ENCODE measurements at regions not wholly inside any gene's neighbourhood (a gene's known extent, or its start where the extent isn't known, plus 50 kb on each side); places are given as distances from the start of the nearest gene placed in this dataset.

GRCh38 chr1:238658763-238659162, 727.6 kb upstream of the CHRM3 start:
- Histone ChIP-seq H3K4me2 (ENCODE audit: low read length) (no peak overlapping the region), H3F3A (ENCODE audit: insufficient read depth, low read length, poor library complexity, severe bottlenecking) (no peaks in the 10 kb centered on the region), H3K27me3 (ENCODE audit: insufficient read depth, low read depth, low read length) (no peaks in the 10 kb centered on the region), H3K4me3 (ENCODE audit: low read length) (no peak overlapping the region), H3K9me2 (ENCODE audit: insufficient read depth, low read length) (no peaks in the 10 kb centered on the region), H2AFZ (ENCODE audit: low read depth, low read length) (no peak overlapping the region), H3K79me2 (replicated peaks; ENCODE audit: insufficient read depth, low read length) (no peaks in the 10 kb centered on the region), H4K20me1 (ENCODE audit: insufficient read depth) (no peaks in the 10 kb centered on the region), H3K9me3 (ENCODE audit: low read length) (no peaks in the 10 kb centered on the region), H3K27ac (ENCODE audit: low read length) (no peak overlapping the region), H3K9ac (ENCODE audit: low read length) (no peak overlapping the region), H3K36me3 (ENCODE audit: insufficient read depth, low read length) (no peaks in the 10 kb centered on the region)
- no peak for TF ChIP-seq RAD21 (conservative IDR thresholded peaks at IDR 0.05)
- TF ChIP-seq TAF1 (IDR thresholded peaks at IDR 0.05; ENCODE audit: low read depth): no peak
- no peak for TF ChIP-seq SMC3 (conservative IDR thresholded peaks at IDR 0.05; ENCODE audit: poor library complexity)
- TF ChIP-seq MXI1 (conservative IDR thresholded peaks at IDR 0.05; ENCODE audit: poor library complexity, severe bottlenecking): no peak
- TF ChIP-seq REST (IDR thresholded peaks at IDR 0.05; ENCODE audit: borderline replicate concordance): no peak
- no peak for TF ChIP-seq CTCF (IDR thresholded peaks at IDR 0.05; ENCODE audit: poor library complexity, severe bottlenecking)
- no peak for TF ChIP-seq EZH2 (IDR thresholded peaks at IDR 0.05; ENCODE audit: borderline replicate concordance, insufficient read depth, low read length, poor library complexity, severe bottlenecking)
- no peak for TF ChIP-seq POLR2AphosphoS5 (IDR thresholded peaks at IDR 0.05)
- TF ChIP-seq EP300 (conservative IDR thresholded peaks at IDR 0.05; ENCODE audit: poor library complexity, severe bottlenecking): no peak

DNA sequence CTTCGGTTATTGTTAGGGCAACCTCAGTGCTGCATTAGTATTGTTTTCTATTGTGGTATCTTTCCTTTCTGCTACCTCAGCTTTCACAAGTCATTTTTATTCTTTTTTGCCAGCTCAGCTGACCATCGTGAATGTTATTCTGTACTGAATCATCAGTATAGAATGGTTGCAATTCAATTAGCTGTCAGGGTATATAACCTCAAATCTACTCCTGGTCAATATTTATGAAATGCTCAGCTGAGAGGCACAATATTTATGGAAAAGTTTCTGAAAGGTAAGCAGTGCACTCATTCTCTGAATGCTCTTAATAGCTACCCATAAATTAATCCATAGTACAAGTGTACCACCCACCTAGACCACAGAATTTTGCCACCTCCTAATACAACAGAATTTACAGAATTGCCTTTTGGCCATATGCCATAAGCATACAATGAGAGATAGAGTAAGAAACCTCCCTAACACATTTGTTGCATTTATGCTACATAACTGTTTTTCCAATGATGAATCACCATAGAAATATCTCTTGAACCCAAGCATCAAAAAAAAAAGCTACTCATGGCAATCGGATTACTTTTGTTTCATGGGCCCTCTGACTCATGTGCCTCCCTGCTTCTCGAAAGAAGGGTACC, 732.6 kb upstream of the CHRM3 start:
- Histone ChIP-seq H4K20me1 (ENCODE audit: insufficient read depth) (no peaks in the 10 kb centered on the region), H3K9me2 (ENCODE audit: insufficient read depth, low read length) (no peaks in the 10 kb centered on the region), H3K27me3 (ENCODE audit: insufficient read depth, low read depth, low read length) (no peaks in the 10 kb centered on the region), H3K79me2 (replicated peaks; ENCODE audit: insufficient read depth, low read length) (no peaks in the 10 kb centered on the region), H3K4me3 (ENCODE audit: low read length) (no peak overlapping the region), H3F3A (ENCODE audit: insufficient read depth, low read length, poor library complexity, severe bottlenecking) (no peaks in the 10 kb centered on the region), H2AFZ (ENCODE audit: low read depth, low read length) (no peak overlapping the region), H3K9ac (ENCODE audit: low read length) (no peak overlapping the region), H3K9me3 (ENCODE audit: low read length) (no peaks in the 10 kb centered on the region), H3K4me2 (ENCODE audit: low read length) (no peak overlapping the region), H3K36me3 (ENCODE audit: insufficient read depth, low read length) (no peaks in the 10 kb centered on the region), H3K27ac (ENCODE audit: low read length) (no peak overlapping the region)
- no peak for TF ChIP-seq POLR2AphosphoS5 (IDR thresholded peaks at IDR 0.05)
- no peak for TF ChIP-seq EP300 (conservative IDR thresholded peaks at IDR 0.05; ENCODE audit: poor library complexity, severe bottlenecking)
- TF ChIP-seq EZH2 (IDR thresholded peaks at IDR 0.05; ENCODE audit: borderline replicate concordance, insufficient read depth, low read length, poor library complexity, severe bottlenecking): no peak
- no peak for TF ChIP-seq CTCF (IDR thresholded peaks at IDR 0.05; ENCODE audit: poor library complexity, severe bottlenecking)
- TF ChIP-seq TAF1 (IDR thresholded peaks at IDR 0.05; ENCODE audit: low read depth): no peak
- no peak for TF ChIP-seq RAD21 (conservative IDR thresholded peaks at IDR 0.05)
- TF ChIP-seq MXI1 (conservative IDR thresholded peaks at IDR 0.05; ENCODE audit: poor library complexity, severe bottlenecking): no peak
- TF ChIP-seq REST (IDR thresholded peaks at IDR 0.05; ENCODE audit: borderline replicate concordance): no peak
- TF ChIP-seq SMC3 (conservative IDR thresholded peaks at IDR 0.05; ENCODE audit: poor library complexity): no peak

All from neural cell (in vitro differentiated cells).